DND-41 (cell line): ENCODE measurements at regions not wholly inside any gene's neighbourhood (a gene's known extent, or its start where the extent isn't known, plus 50 kb on each side); places are given as distances from the start of the nearest gene placed in this dataset.
"Not testable (repeated sequence)": the region's sequence is repeated elsewhere in the genome, so short reads cannot be mapped to it uniquely, and the experiment has no call there.

ENCODE experiments used
- EZH2 ChIP-seq: IDR thresholded peaks from 3 replicates; pipeline ENCODE4 v1.6.1; 2012; ENCODE audit warnings: borderline replicate concordance, low read depth, mild to moderate bottlenecking, moderate library complexity, low read length, inconsistent platforms; ENCODE audit not compliant: severe bottlenecking
- TF ChIP-seq, protein P1 (sequence below): IDR thresholded peaks from 2 replicates; pipeline ENCODE4 v1.5.1; 2012; ENCODE audit warnings: borderline replicate concordance, low read length, moderate library complexity, mild to moderate bottlenecking; ENCODE audit not compliant: poor library complexity, severe bottlenecking; ENCODE audit errors: extremely low read depth

GRCh38 chr4:8952109-8952508 lies 80.5 kb upstream of the HMX1 start:
- TF ChIP-seq, protein P1, sequence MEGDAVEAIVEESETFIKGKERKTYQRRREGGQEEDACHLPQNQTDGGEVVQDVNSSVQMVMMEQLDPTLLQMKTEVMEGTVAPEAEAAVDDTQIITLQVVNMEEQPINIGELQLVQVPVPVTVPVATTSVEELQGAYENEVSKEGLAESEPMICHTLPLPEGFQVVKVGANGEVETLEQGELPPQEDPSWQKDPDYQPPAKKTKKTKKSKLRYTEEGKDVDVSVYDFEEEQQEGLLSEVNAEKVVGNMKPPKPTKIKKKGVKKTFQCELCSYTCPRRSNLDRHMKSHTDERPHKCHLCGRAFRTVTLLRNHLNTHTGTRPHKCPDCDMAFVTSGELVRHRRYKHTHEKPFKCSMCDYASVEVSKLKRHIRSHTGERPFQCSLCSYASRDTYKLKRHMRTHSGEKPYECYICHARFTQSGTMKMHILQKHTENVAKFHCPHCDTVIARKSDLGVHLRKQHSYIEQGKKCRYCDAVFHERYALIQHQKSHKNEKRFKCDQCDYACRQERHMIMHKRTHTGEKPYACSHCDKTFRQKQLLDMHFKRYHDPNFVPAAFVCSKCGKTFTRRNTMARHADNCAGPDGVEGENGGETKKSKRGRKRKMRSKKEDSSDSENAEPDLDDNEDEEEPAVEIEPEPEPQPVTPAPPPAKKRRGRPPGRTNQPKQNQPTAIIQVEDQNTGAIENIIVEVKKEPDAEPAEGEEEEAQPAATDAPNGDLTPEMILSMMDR: not testable (repeated sequence)
- not testable (repeated sequence) for TF ChIP-seq EZH2
